Hepatocyte (in vitro differentiated cells): ENCODE measurements at regions not wholly inside any gene's neighbourhood (a gene's known extent, or its start where the extent isn't known, plus 50 kb on each side); places are given as distances from the start of the nearest gene placed in this dataset.

ENCODE experiments used
- EZH2 ChIP-seq: fragments of 200-600 bp; sonication (generic); IDR thresholded peaks from 2 replicates; pipeline ENCODE4 v1.6.1; 2016; ENCODE audit warnings: antibody characterized with exemption, mild to moderate bottlenecking, borderline replicate concordance
- TF ChIP-seq, protein P1 (sequence below): fragments of 200-600 bp; sonication (generic); IDR thresholded peaks from 2 replicates; pipeline ENCODE4 v1.5.1; 2016; ENCODE audit warnings: antibody characterized with exemption, mild to moderate bottlenecking; ENCODE audit not compliant: poor library complexity

DNA sequence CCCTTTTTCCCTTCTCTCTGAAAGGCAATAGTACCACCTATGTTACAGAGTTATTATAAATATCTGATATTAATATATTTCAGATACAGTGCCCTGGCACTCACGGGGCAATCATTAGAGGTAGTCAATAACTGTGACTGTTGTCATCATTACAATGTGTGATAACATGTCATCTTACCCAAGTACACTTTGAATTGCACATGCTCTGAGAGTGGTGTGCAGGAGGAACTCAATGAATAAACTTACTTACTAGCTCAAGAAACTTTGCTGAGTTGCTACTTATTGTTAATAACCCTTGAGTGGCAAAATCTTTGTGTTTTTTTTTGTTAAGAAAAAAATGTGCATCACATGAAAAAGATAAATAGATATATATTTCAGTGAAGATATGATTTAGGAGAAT lies 275.1 kb upstream of the RASGEF1B start:
- TF ChIP-seq, protein P1, sequence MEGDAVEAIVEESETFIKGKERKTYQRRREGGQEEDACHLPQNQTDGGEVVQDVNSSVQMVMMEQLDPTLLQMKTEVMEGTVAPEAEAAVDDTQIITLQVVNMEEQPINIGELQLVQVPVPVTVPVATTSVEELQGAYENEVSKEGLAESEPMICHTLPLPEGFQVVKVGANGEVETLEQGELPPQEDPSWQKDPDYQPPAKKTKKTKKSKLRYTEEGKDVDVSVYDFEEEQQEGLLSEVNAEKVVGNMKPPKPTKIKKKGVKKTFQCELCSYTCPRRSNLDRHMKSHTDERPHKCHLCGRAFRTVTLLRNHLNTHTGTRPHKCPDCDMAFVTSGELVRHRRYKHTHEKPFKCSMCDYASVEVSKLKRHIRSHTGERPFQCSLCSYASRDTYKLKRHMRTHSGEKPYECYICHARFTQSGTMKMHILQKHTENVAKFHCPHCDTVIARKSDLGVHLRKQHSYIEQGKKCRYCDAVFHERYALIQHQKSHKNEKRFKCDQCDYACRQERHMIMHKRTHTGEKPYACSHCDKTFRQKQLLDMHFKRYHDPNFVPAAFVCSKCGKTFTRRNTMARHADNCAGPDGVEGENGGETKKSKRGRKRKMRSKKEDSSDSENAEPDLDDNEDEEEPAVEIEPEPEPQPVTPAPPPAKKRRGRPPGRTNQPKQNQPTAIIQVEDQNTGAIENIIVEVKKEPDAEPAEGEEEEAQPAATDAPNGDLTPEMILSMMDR, result no peak
- no peak for TF ChIP-seq EZH2
